ENCODE measurements at regions not wholly inside any gene's neighbourhood (a gene's known extent, or its start where the extent isn't known, plus 50 kb on each side); places are given as distances from the start of the nearest gene placed in this dataset.

- TF ChIP-seq CBX3 (IDR thresholded peaks at IDR 0.05; ENCODE audit: low read depth) (no peak), ELF1 (IDR thresholded peaks at IDR 0.05; ENCODE audit: borderline replicate concordance, low read depth) (no peak), ZBTB33 (IDR thresholded peaks at IDR 0.05; ENCODE audit: extremely low read depth, insufficient replicate concordance, low read length) (no peak), RAD21 (IDR thresholded peaks at IDR 0.05; ENCODE audit: low read depth) (0 out of 2 replicates have a peak, but pooled peaks have one; percentile 25), REST (IDR thresholded peaks at IDR 0.05; ENCODE audit: low read depth) (no peak)
- no peak overlapping the region for H3K4me3 ChIP-seq (replicated peaks in 1 of 2; ENCODE audit: low read depth in 1 of 2, low read length in 2 of 2)
- H3K4me1 ChIP-seq (ENCODE audit: control insufficient read depth in 1 of 2, insufficient read depth in 2 of 2, low read length in 2 of 2): no peaks in the 10 kb centered on the region
- ATAC-seq (no peak), DNase-seq (ENCODE audit: low read depth, low spot score) (no peak)
- ChIA-PET POLR2A (no interaction called here), CTCF (no interaction called here), RAD21 (ENCODE audit: low non-redundant PET in 1 of 2, low total read pairs in 2 of 2, uncharacterized antibody in 2 of 2, unreplicated experiment in 2 of 2) (no interaction called here)
- intact Hi-C loops (cut with micrococcal nuclease): no loop called here
- no peaks in the 10 kb centered on the region for H3K9me3 ChIP-seq (ENCODE audit: control insufficient read depth in 1 of 2, insufficient read depth in 1 of 2, low read depth in 1 of 2, low read length in 2 of 2)
- no peaks in the 10 kb centered on the region for H4K20me1 ChIP-seq (ENCODE audit: insufficient read depth)
- H3K27ac ChIP-seq (ENCODE audit: low read depth, low read length): no peak overlapping the region
- H3K9ac ChIP-seq (ENCODE audit: low read length): no peak overlapping the region
- H3K79me2 ChIP-seq (ENCODE audit: insufficient read depth, low read length): no peaks in the 10 kb centered on the region
- no peaks in the 10 kb centered on the region for H3K36me3 ChIP-seq (ENCODE audit: control insufficient read depth in 1 of 2, insufficient read depth in 2 of 2, low read length in 2 of 2)
- H2AFZ ChIP-seq (ENCODE audit: low read depth, low read length, poor library complexity, severe bottlenecking): no peak overlapping the region
- no peak overlapping the region for H3K4me2 ChIP-seq (ENCODE audit: low read length)
- H3K9me2 ChIP-seq (ENCODE audit: insufficient read depth): no peaks in the 10 kb centered on the region
- BruUV-seq (replicated peaks): no TSS peak
- no peaks in the 10 kb centered on the region for H3K27me3 ChIP-seq (ENCODE audit: insufficient read depth, low read length)
Observed at GRCh38 chr12:20248646-20249045, 119.7 kb upstream of the PDE3A start.
